ENCODE measurements at regions not wholly inside any gene's neighbourhood (a gene's known extent, or its start where the extent isn't known, plus 50 kb on each side); places are given as distances from the start of the nearest gene placed in this dataset.

DNA sequence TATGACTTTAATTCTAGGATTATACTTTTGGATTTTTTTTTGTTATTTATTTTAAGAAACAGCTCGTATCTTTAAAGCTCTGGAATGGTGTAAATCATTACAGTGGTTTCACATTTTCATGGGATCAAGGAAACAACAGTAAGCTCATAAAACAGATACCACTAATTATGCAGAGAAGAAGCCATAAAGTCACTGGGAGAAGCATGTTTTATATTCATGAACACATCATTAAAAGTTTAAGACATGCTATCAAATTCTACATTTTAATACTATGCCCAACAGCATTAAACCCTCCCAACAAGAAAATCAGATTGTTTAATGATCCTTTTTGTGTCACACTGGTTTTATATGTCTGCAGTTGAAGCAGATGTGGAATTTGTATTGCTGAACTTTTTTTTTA is 149.9 kb downstream of the FBXO8 start:
- Histone ChIP-seq H3K27ac (ENCODE audit: low read depth in 2 of 2, low read length in 1 of 2) (no peak overlapping the region), H3K4me3 (ENCODE audit: low read depth in 1 of 2, low read length in 2 of 2) (no peak overlapping the region), H3K27me3 (ENCODE audit: control insufficient read depth in 1 of 2, insufficient read depth in 2 of 2, low read length in 2 of 2) (no peaks in the 10 kb centered on the region), H3K9me3 (ENCODE audit: control insufficient read depth in 2 of 2, insufficient read depth in 1 of 2, low read depth in 1 of 2, low read length in 1 of 2) (no peaks in the 10 kb centered on the region), H3K4me1 (ENCODE audit: control insufficient read depth in 2 of 2, insufficient read depth in 2 of 2, low read length in 1 of 2) (no peaks in the 10 kb centered on the region), H3K36me3 (ENCODE audit: control insufficient read depth in 2 of 2, insufficient read depth in 2 of 2, low read length in 1 of 2) (no peaks in the 10 kb centered on the region)
- 43 to 46% methylated on average over 1 of the region's 1 CpG for WGBS, 2 donors

DNA sequence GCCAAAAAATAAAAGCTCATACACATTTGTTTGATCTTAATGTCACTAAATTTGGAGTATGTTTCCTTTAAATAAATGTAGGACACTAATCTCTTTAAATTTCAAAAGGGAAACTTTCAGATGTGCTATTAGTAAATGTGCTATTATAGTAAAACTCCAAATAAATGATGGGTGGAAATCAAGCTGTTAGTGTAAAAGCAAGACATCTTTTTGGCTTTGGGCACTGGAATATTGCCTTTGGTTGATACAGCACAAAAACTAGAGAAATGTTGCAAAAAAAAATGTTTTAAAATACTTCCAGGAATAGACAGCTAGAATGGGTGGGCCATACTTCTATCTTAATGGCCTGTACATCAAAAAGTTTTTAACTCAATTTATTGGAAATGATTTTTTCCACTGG is 151.6 kb downstream of the FBXO8 start:
- no peak overlapping the region for H3K27ac ChIP-seq (ENCODE audit: low read depth in 2 of 2, low read length in 1 of 2)
- H3K4me1 ChIP-seq (ENCODE audit: control insufficient read depth in 2 of 2, insufficient read depth in 2 of 2, low read length in 1 of 2), result no peaks in the 10 kb centered on the region
- H3K4me3 ChIP-seq (ENCODE audit: low read depth in 1 of 2, low read length in 2 of 2), result no peak overlapping the region
- H3K36me3 ChIP-seq (ENCODE audit: control insufficient read depth in 2 of 2, insufficient read depth in 2 of 2, low read length in 1 of 2), result no peaks in the 10 kb centered on the region
- H3K27me3 ChIP-seq (ENCODE audit: control insufficient read depth in 1 of 2, insufficient read depth in 2 of 2, low read length in 2 of 2), result no peaks in the 10 kb centered on the region
- H3K9me3 ChIP-seq (ENCODE audit: control insufficient read depth in 2 of 2, insufficient read depth in 1 of 2, low read depth in 1 of 2, low read length in 1 of 2), result no peaks in the 10 kb centered on the region

DNA sequence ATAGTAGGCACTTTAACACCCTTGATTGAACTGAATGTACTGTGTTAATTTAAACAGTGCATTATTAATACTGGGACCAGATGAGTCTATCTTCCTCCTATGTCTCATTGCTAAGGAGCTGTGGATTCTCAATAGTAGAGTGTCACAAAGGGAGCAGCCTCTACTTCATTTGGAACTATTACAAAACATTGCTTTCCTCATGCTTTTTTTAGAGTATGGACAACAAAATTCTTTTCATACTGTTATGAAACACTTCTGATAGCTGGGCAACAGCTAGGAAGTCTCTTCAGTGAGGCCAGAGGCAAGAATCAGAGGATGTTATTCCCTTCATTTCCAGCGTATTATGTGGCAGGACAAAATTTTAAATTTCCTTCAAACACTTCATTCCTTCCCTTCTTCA is 160.8 kb downstream of the FBXO8 start:
- Histone ChIP-seq H3K9me3 (ENCODE audit: control insufficient read depth in 2 of 2, insufficient read depth in 1 of 2, low read depth in 1 of 2, low read length in 1 of 2) (no peaks in the 10 kb centered on the region), H3K27ac (ENCODE audit: low read depth in 2 of 2, low read length in 1 of 2) (no peak overlapping the region), H3K36me3 (ENCODE audit: control insufficient read depth in 2 of 2, insufficient read depth in 2 of 2, low read length in 1 of 2) (no peaks in the 10 kb centered on the region), H3K4me3 (ENCODE audit: low read depth in 1 of 2, low read length in 2 of 2) (no peak overlapping the region), H3K4me1 (ENCODE audit: control insufficient read depth in 2 of 2, insufficient read depth in 2 of 2, low read length in 1 of 2) (no peaks in the 10 kb centered on the region), H3K27me3 (ENCODE audit: control insufficient read depth in 1 of 2, insufficient read depth in 2 of 2, low read length in 2 of 2) (peaks cover 0 to 2% of the 10 kb centered on the region in 2 donors)
- WGBS, 2 donors, result 64 to 68% methylated on average over 1 of the region's 1 CpG

DNA sequence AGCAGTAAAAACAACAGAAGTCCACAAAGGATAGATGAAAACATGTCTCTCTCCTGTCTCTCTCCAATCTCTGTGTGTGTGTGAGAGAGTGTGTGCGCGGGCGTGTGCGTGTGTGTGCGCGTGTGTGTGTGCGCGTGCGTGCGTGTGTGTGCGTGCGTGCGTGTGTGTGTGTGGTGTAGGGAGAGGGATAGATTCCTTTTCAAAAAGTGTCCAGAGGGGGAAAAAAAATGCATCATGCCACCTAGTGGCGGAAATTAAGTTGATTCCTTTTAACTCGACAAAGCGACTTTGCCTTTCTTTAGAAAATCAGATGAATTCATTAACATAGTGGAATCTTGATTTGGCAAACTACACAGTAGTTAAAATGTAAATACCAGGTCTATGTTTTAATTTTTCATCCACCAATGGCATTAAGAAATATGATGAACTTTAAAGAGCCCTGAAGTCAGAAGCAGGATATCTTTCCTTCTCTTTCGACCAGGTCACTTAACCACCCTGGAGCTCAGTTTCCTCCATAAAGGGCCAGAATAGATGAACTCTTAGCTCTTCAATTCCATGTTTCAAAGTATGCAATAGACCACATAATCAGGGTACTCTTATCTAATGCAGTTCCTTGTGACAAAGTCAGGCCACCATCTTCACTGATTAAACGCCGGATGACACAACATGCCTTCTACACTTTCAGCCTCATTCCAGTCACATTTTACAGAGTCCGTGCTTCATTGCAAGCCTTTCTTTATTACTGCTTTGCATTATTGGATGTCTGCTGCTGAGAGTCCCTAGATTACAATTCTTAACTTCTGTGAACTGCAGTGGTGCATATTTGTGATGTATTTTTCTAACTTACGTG is 162.8 kb downstream of the FBXO8 start:
- Histone ChIP-seq H3K27me3 (ENCODE audit: control insufficient read depth in 1 of 2, insufficient read depth in 2 of 2, low read length in 2 of 2) (peaks cover 0 to 2% of the 10 kb centered on the region in 2 donors), H3K4me1 (ENCODE audit: control insufficient read depth in 2 of 2, insufficient read depth in 2 of 2, low read length in 1 of 2) (no peaks in the 10 kb centered on the region), H3K27ac (ENCODE audit: low read depth in 2 of 2, low read length in 1 of 2) (no peak overlapping the region), H3K9me3 (ENCODE audit: control insufficient read depth in 2 of 2, insufficient read depth in 1 of 2, low read depth in 1 of 2, low read length in 1 of 2) (no peaks in the 10 kb centered on the region), H3K36me3 (ENCODE audit: control insufficient read depth in 2 of 2, insufficient read depth in 2 of 2, low read length in 1 of 2) (no peaks in the 10 kb centered on the region), H3K4me3 (ENCODE audit: low read depth in 1 of 2, low read length in 2 of 2) (peak overlapping the region in 1 of 2 donors; percentile 46)
- WGBS, 2 donors, result 19 to 21% methylated on average over 21 of the region's 21 CpGs

DNA sequence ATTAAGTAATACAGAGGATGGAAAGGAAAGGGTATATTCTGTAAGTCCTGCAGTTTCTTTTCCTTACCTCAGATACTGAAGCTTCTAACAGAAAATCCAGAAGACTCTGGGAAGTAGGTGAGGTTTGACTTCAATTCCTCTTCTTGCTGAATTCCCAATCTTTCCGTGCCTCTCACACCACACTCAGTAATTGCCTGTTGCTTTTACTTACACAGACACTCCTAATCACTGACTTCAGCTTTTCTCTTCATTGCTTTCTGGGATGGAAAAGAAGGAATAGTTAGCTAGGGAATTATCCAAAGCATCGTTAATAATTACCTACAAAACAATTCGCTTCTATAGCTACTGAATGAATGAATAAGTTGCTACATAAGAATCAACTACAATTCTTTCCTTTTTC is 163.6 kb downstream of the FBXO8 start:
- Histone ChIP-seq H3K4me3 (ENCODE audit: low read depth in 1 of 2, low read length in 2 of 2) (no peak overlapping the region), H3K9me3 (ENCODE audit: control insufficient read depth in 2 of 2, insufficient read depth in 1 of 2, low read depth in 1 of 2, low read length in 1 of 2) (no peaks in the 10 kb centered on the region), H3K27me3 (ENCODE audit: control insufficient read depth in 1 of 2, insufficient read depth in 2 of 2, low read length in 2 of 2) (no peaks in the 10 kb centered on the region), H3K27ac (ENCODE audit: low read depth in 2 of 2, low read length in 1 of 2) (no peak overlapping the region), H3K4me1 (ENCODE audit: control insufficient read depth in 2 of 2, insufficient read depth in 2 of 2, low read length in 1 of 2) (no peaks in the 10 kb centered on the region), H3K36me3 (ENCODE audit: control insufficient read depth in 2 of 2, insufficient read depth in 2 of 2, low read length in 1 of 2) (no peaks in the 10 kb centered on the region)
- WGBS, 2 donors, result 29 to 38% methylated on average over 3 of the region's 3 CpGs

DNA sequence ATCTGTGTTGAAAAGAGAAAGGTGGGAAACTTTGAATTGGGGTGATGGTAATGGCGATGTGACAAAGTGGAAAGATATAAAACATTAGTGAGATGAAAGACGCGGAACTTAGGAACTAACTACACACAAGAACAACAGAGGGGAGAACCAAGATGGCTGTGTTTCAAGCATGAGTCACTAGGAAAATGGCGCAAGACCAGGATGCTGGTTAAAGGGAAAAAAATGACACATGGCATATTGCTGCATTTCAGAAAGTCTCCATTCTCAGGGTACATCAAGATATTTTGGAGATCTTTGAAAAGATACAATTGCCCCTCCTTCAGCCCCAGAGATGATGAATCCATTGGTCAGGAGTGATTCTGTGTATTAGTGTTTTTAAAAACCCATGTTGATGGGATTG is 164.4 kb downstream of the FBXO8 start:
- no peaks in the 10 kb centered on the region for H3K4me1 ChIP-seq (ENCODE audit: control insufficient read depth in 2 of 2, insufficient read depth in 2 of 2, low read length in 1 of 2)
- WGBS, 2 donors, result 88 to 94% methylated on average over 4 of the region's 4 CpGs
- no peaks in the 10 kb centered on the region for H3K36me3 ChIP-seq (ENCODE audit: control insufficient read depth in 2 of 2, insufficient read depth in 2 of 2, low read length in 1 of 2)
- no peaks in the 10 kb centered on the region for H3K9me3 ChIP-seq (ENCODE audit: control insufficient read depth in 2 of 2, insufficient read depth in 1 of 2, low read depth in 1 of 2, low read length in 1 of 2)
- no peak overlapping the region for H3K4me3 ChIP-seq (ENCODE audit: low read depth in 1 of 2, low read length in 2 of 2)
- H3K27ac ChIP-seq (ENCODE audit: low read depth in 2 of 2, low read length in 1 of 2), result no peak overlapping the region
- H3K27me3 ChIP-seq (ENCODE audit: control insufficient read depth in 1 of 2, insufficient read depth in 2 of 2, low read length in 2 of 2), result no peaks in the 10 kb centered on the region

DNA sequence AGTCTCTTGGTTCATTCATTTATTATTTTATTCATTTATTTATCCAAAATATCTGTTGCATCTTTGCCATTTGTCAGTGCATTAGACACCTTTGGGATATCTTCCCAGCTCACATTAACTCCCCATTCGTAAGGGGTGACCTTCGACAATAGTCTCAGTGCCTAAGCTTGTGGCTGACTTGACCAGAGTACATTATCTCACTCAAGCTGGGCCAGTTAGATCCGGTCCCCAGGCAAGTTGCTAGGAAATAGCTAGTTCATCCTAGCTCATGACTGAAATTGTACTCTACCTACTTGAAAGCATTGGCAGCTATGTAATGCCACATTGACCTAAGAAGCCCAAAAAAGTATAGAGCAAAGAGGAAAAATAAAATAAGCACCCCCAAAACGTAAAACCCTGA is 165.3 kb downstream of the FBXO8 start:
- Histone ChIP-seq H3K27me3 (ENCODE audit: control insufficient read depth in 1 of 2, insufficient read depth in 2 of 2, low read length in 2 of 2) (no peaks in the 10 kb centered on the region), H3K36me3 (ENCODE audit: control insufficient read depth in 2 of 2, insufficient read depth in 2 of 2, low read length in 1 of 2) (no peaks in the 10 kb centered on the region), H3K4me1 (ENCODE audit: control insufficient read depth in 2 of 2, insufficient read depth in 2 of 2, low read length in 1 of 2) (no peaks in the 10 kb centered on the region), H3K27ac (ENCODE audit: low read depth in 2 of 2, low read length in 1 of 2) (no peak overlapping the region), H3K9me3 (ENCODE audit: control insufficient read depth in 2 of 2, insufficient read depth in 1 of 2, low read depth in 1 of 2, low read length in 1 of 2) (no peaks in the 10 kb centered on the region), H3K4me3 (ENCODE audit: low read depth in 1 of 2, low read length in 2 of 2) (no peak overlapping the region)
- WGBS, 2 donors, result 67 to 73% methylated on average over 4 of the region's 4 CpGs

DNA sequence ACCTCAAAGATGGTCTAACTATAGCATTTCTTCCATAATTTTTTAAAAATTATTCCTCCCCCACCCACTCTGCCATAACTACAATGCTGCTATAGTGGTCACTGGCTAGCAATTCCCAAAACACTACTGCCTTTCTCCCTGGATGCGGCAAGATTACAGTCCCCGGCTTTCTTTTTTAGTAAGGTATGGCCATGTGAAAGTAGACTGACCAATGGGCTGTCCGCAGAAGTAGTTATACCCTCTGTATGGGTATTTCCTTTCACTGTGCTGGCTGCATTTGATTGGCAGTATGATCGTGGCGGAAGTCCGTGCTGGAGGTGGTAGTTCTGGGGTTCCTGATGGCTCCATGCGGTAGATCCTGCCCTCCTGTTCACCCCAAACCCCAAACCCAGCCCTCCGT is 166.0 kb downstream of the FBXO8 start:
- no peak overlapping the region for H3K4me3 ChIP-seq (ENCODE audit: low read depth in 1 of 2, low read length in 2 of 2)
- WGBS, 2 donors, result 86 to 88% methylated on average over 8 of the region's 8 CpGs
- no peak overlapping the region for H3K27ac ChIP-seq (ENCODE audit: low read depth in 2 of 2, low read length in 1 of 2)
- no peaks in the 10 kb centered on the region for H3K4me1 ChIP-seq (ENCODE audit: control insufficient read depth in 2 of 2, insufficient read depth in 2 of 2, low read length in 1 of 2)
- no peaks in the 10 kb centered on the region for H3K27me3 ChIP-seq (ENCODE audit: control insufficient read depth in 1 of 2, insufficient read depth in 2 of 2, low read length in 2 of 2)
- no peaks in the 10 kb centered on the region for H3K36me3 ChIP-seq (ENCODE audit: control insufficient read depth in 2 of 2, insufficient read depth in 2 of 2, low read length in 1 of 2)
- no peaks in the 10 kb centered on the region for H3K9me3 ChIP-seq (ENCODE audit: control insufficient read depth in 2 of 2, insufficient read depth in 1 of 2, low read depth in 1 of 2, low read length in 1 of 2)

DNA sequence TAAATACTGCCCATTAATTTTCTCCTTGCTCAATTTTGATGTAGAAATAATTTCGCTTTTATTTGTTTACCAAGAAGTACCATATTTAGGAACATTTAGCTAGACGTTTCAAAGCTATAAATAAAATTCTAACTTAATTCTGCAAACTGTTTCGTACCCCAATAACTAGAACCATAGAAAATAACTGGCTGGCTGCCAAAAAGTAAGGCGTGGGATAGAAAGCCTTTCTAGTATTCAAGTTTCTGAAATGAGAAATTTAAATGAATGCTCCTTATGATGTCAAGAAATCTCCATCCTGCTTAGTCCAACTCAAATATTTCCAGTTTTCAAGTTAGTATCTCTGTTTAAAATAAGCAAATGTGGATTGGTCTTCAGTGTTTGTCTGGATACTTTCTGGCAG is 167.4 kb downstream of the FBXO8 start:
- Histone ChIP-seq H3K4me3 (ENCODE audit: low read depth in 1 of 2, low read length in 2 of 2) (no peak overlapping the region), H3K27ac (ENCODE audit: low read depth in 2 of 2, low read length in 1 of 2) (no peak overlapping the region), H3K9me3 (ENCODE audit: control insufficient read depth in 2 of 2, insufficient read depth in 1 of 2, low read depth in 1 of 2, low read length in 1 of 2) (no peaks in the 10 kb centered on the region), H3K27me3 (ENCODE audit: control insufficient read depth in 1 of 2, insufficient read depth in 2 of 2, low read length in 2 of 2) (no peaks in the 10 kb centered on the region), H3K36me3 (ENCODE audit: control insufficient read depth in 2 of 2, insufficient read depth in 2 of 2, low read length in 1 of 2) (no peaks in the 10 kb centered on the region), H3K4me1 (ENCODE audit: control insufficient read depth in 2 of 2, insufficient read depth in 2 of 2, low read length in 1 of 2) (no peaks in the 10 kb centered on the region)
- WGBS, 2 donors, result 57 to 65% methylated on average over 4 of the region's 4 CpGs

DNA sequence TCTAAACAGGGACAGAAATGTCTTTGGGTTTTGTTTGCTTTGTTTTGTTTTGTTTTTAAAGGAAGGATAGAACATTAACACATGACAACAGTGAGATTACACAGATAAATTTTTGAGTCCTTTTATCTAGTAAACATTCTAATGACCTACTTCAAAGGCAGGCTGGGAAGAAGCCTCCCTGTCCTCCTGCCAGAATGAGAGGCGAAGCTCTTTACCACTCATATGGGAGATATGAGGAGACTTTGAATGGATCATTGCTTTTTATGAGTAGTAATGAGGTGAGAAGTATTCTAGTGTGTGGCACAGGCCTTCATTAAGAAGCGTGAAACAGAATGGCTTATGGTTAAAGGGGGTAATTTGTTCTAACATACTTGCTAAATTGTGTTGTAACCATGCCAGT is 172.0 kb downstream of the FBXO8 start:
- 72 to 82% methylated on average over 2 of the region's 2 CpGs for WGBS, 2 donors

More for the DNA sequence above, 172.0 kb downstream of the FBXO8 start:
- H3K4me3 ChIP-seq (ENCODE audit: low read depth in 1 of 2, low read length in 2 of 2), result no peak overlapping the region
- H3K9me3 ChIP-seq (ENCODE audit: control insufficient read depth in 2 of 2, insufficient read depth in 1 of 2, low read depth in 1 of 2, low read length in 1 of 2), result no peaks in the 10 kb centered on the region
- peaks cover 0 to 2% of the 10 kb centered on the region in 2 donors for H3K27me3 ChIP-seq (ENCODE audit: control insufficient read depth in 1 of 2, insufficient read depth in 2 of 2, low read length in 2 of 2)
- no peak overlapping the region for H3K27ac ChIP-seq (ENCODE audit: low read depth in 2 of 2, low read length in 1 of 2)
- H3K36me3 ChIP-seq (ENCODE audit: control insufficient read depth in 2 of 2, insufficient read depth in 2 of 2, low read length in 1 of 2), result no peaks in the 10 kb centered on the region
- H3K4me1 ChIP-seq (ENCODE audit: control insufficient read depth in 2 of 2, insufficient read depth in 2 of 2, low read length in 1 of 2), result no peaks in the 10 kb centered on the region
